A549 (cell line): ENCODE measurements at regions not wholly inside any gene's neighbourhood (a gene's known extent, or its start where the extent isn't known, plus 50 kb on each side); places are given as distances from the start of the nearest gene placed in this dataset.

ENCODE experiments used
- ATAC-seq, 2 experiments: fragments of 200-7000 bp in 1 of 2; fragments of >200 bp in 1 of 2; cut with Nextera tagmentation in 1 of 2; cut with Tn5 transposase in 1 of 2; 3 replicates each; pipeline versions ENCODE4 v1.8.0 to v1.9.1; 2018 to 2020; ENCODE audit warnings: mild to moderate bottlenecking in 1 of 2, moderate library complexity in 1 of 2
- CTCF ChIA-PET: fragments of 300-600 bp; sonication (Branson Sonifier 250); formaldehyde crosslinking; extraction: SDS; loops from one replicate; lab custom pipeline; 2021; ENCODE audit warnings: antibody characterized with exemption, inconsistent platforms; lab: Yijun Ruan, JAX
- POLR2A ChIA-PET: fragments of 350-600 bp; formaldehyde crosslinking; extraction: SDS; loops from one replicate; lab custom pipeline; 2021; ENCODE audit warnings: antibody characterized with exemption, inconsistent platforms; lab: Yijun Ruan, JAX
- DNase-seq, 2 experiments: peaks; one replicate each; pipeline versions ENCODE4 v3.0.0 to v3.0.0-alpha.2; 2011 to 2016; ENCODE audit warnings: low read depth in 1 of 2, low spot score in 1 of 2
- FAIRE-seq: peaks from 2 replicates; lab custom pipeline; 2011; peaks lifted over from hg19 to GRCh38; lab: Jason Lieb, UNC
- H3K27ac ChIP-seq, 2 experiments: fragments of >200 bp; sonication (Bioruptor Twin); formaldehyde crosslinking; 3 replicates each; pipeline ENCODE4 v1.5.1; 2016 to 2017
- H3K4me1 ChIP-seq: fragments of >200 bp; sonication (Bioruptor Twin); formaldehyde crosslinking; 3 replicates; pipeline ENCODE4 v1.6.1; 2016
- H3K4me2 ChIP-seq: fragments of >200 bp; sonication (Bioruptor Twin); formaldehyde crosslinking; 3 replicates; pipeline ENCODE4 v1.6.1; 2016
- H3K4me3 ChIP-seq: fragments of >200 bp; sonication (Bioruptor Twin); formaldehyde crosslinking; 3 replicates; pipeline ENCODE4 v1.5.1; 2016
- H3K9me3 ChIP-seq: fragments of >200 bp; sonication (Bioruptor Twin); formaldehyde crosslinking; 3 replicates; pipeline ENCODE4 v1.6.1; 2016
- ATOH8 ChIP-seq: fragments of 250-450 bp; sonication (Bioruptor Pico); IDR thresholded peaks from 2 replicates; pipeline ENCODE4 v1.5.0; 2020; ENCODE audit warnings: low read depth, mild to moderate bottlenecking, moderate library complexity
- BCL3 ChIP-seq: fragments of >200 bp; sonication (Bioruptor Twin); formaldehyde crosslinking; IDR thresholded peaks from 3 replicates; pipeline ENCODE4 v1.6.1; 2016
- BHLHE40 ChIP-seq: IDR thresholded peaks from 2 replicates; pipeline ENCODE4 v1.6.1; 2012; ENCODE audit warnings: low read depth, low read length, inconsistent platforms
- CHD4 ChIP-seq: fragments of 200-600 bp; sonication (generic); IDR thresholded peaks from 2 replicates; pipeline ENCODE4 v1.6.1; 2016; ENCODE audit warnings: antibody characterized with exemption, mild to moderate bottlenecking, borderline replicate concordance
- ESRRA ChIP-seq: fragments of 150-350 bp; IDR thresholded peaks from 2 replicates; pipeline ENCODE4 v1.6.1; 2014; ENCODE audit warnings: mild to moderate bottlenecking, low read length, borderline replicate concordance
- FOXS1 ChIP-seq: fragments of 250-450 bp; sonication (Bioruptor Pico); IDR thresholded peaks from 2 replicates; pipeline ENCODE4 v1.5.0; 2020; ENCODE audit warnings: mild to moderate bottlenecking, moderate library complexity
- HDAC2 ChIP-seq: fragments of 200-600 bp; sonication (generic); IDR thresholded peaks from 2 replicates; pipeline ENCODE4 v1.6.1; 2016
- HES2 ChIP-seq: fragments of >200 bp; sonication (Bioruptor Twin); formaldehyde crosslinking; IDR thresholded peaks from 2 replicates; pipeline ENCODE4 v1.6.1; 2016
- HEYL ChIP-seq: fragments of 250-450 bp; sonication (Bioruptor Pico); IDR thresholded peaks from 2 replicates; pipeline ENCODE4 v1.8.0; 2021; ENCODE audit warnings: mild to moderate bottlenecking, moderate library complexity
- HOXB13 ChIP-seq: fragments of 250-450 bp; sonication (Bioruptor Pico); IDR thresholded peaks from 2 replicates; pipeline ENCODE4 v1.5.0; 2020; ENCODE audit warnings: low read depth, mild to moderate bottlenecking, moderate library complexity
- HOXB5 ChIP-seq: fragments of 250-450 bp; sonication (Bioruptor Pico); IDR thresholded peaks from 2 replicates; pipeline ENCODE4 v1.5.0; 2020; ENCODE audit warnings: mild to moderate bottlenecking, moderate library complexity
- JUNB ChIP-seq: fragments of >200 bp; sonication (Bioruptor Twin); formaldehyde crosslinking; IDR thresholded peaks from 2 replicates; pipeline ENCODE4 v1.6.1; 2016
- KDM5A ChIP-seq: fragments of 200-600 bp; sonication (generic); IDR thresholded peaks from 2 replicates; pipeline ENCODE4 v1.6.1; 2016; ENCODE audit warnings: antibody characterized with exemption, mild to moderate bottlenecking
- MAFK ChIP-seq: fragments of 450-650 bp; IDR thresholded peaks from 2 replicates; pipeline ENCODE4 v1.6.1; 2014; ENCODE audit not compliant: partially characterized antibody
- MYC ChIP-seq: IDR thresholded peaks from 2 replicates; pipeline ENCODE4 v1.6.1; 2012; ENCODE audit warnings: mild to moderate bottlenecking, inconsistent platforms, low read length, improper control_type of control experiment, borderline replicate concordance
- POLR2A ChIP-seq: IDR thresholded peaks from 2 replicates; pipeline ENCODE4 v1.6.1; 2012; ENCODE audit warnings: mild to moderate bottlenecking, low read length
- POLR2AphosphoS2 ChIP-seq: conservative IDR thresholded peaks from 2 replicates; pipeline ENCODE4 v1.6.1; 2012; ENCODE audit warnings: low read length, improper control_type of control experiment, inconsistent platforms
- REST ChIP-seq: fragments of 200-600 bp; sonication (generic); IDR thresholded peaks from 2 replicates; pipeline ENCODE4 v1.6.1; 2016; ENCODE audit warnings: antibody characterized with exemption, mild to moderate bottlenecking, moderate library complexity
- RNF2 ChIP-seq: fragments of 200-600 bp; sonication (generic); IDR thresholded peaks from 2 replicates; pipeline ENCODE4 v1.6.1; 2016; ENCODE audit warnings: low read depth, mild to moderate bottlenecking, antibody characterized with exemption, moderate library complexity, borderline replicate concordance
- SMC3 ChIP-seq: fragments of >200 bp; sonication (Bioruptor Twin); formaldehyde crosslinking; IDR thresholded peaks from 3 replicates; pipeline ENCODE4 v1.6.1; 2018; ENCODE audit warnings: inconsistent platforms
- TP53 ChIP-seq: fragments of 250-450 bp; sonication (Bioruptor Pico); IDR thresholded peaks from 2 replicates; pipeline ENCODE4 v1.5.0; 2021; ENCODE audit warnings: mild to moderate bottlenecking, moderate library complexity
- USF2 ChIP-seq: fragments of 450-650 bp; IDR thresholded peaks from 2 replicates; pipeline ENCODE4 v1.6.1; 2014; ENCODE audit warnings: antibody characterized with exemption
- ZFP36 ChIP-seq: fragments of 450-650 bp; IDR thresholded peaks from 2 replicates; pipeline ENCODE4 v1.6.1; 2014; ENCODE audit warnings: borderline replicate concordance; ENCODE audit not compliant: partially characterized antibody
- WGBS: methylation state at CpG from one replicate; pipeline ENCODE4 v1.1.6; 2017; ENCODE audit errors: missing lambda C conversion rate; 5-methylcytosine and 5-hydroxymethylcytosine counted together

- TF ChIP-seq CHD4 (no peak), REST (no peak)
These were observed 1062.5 kb downstream of the ADGRL3 start (continued) for GRCh38 chr4:62262676-62263075.

- TF ChIP-seq ESRRA (no peak), USF2 (no peak), BHLHE40 (no peak), HES2 (no peak), ZFP36 (no peak), BCL3 (no peak), POLR2A (no peak)
- Histone ChIP-seq H3K9me3 (no peaks in the 10 kb centered on the region), H3K4me2 (no peak overlapping the region), H3K4me1 (no peaks in the 10 kb centered on the region), H3K4me3 (no peak overlapping the region), H3K27ac (no peak overlapping the region)
- ChIA-PET CTCF (no interaction called here), POLR2A (no interaction called here)
- DNase-seq (no peak), FAIRE-seq (no peak), ATAC-seq (no peak)
- WGBS: 3% methylated on average over 3 of the region's 3 CpGs
These were observed 1060.1 kb downstream of the ADGRL3 start for GRCh38 chr4:62260254-62260653.

- no peak for FAIRE-seq
- CTCF ChIA-PET: no interaction called here
- POLR2A ChIA-PET: no interaction called here
- TF ChIP-seq BCL3 (no peak), JUNB (no peak), CHD4 (no peak), HDAC2 (no peak), HOXB5 (CRISPR knock-in tag) (no peak), FOXS1 (CRISPR knock-in tag) (no peak), MAFK (no peak), ATOH8 (no peak), SMC3 (no peak), HOXB13 (CRISPR knock-in tag) (no peak), POLR2AphosphoS2 (no peak), RNF2 (no peak), MYC (no peak), POLR2A (no peak), HEYL (CRISPR knock-in tag) (no peak), TP53 (no peak), BHLHE40 (no peak), KDM5A (no peak)
- TF ChIP-seq, all 56 proteins: peak for 0
- no peak overlapping the region for H3K4me3 ChIP-seq
- DNase-seq (no peak), ATAC-seq (no peak)
- H3K9me3 ChIP-seq: no peaks in the 10 kb centered on the region
- H3K4me1 ChIP-seq: no peaks in the 10 kb centered on the region
- H3K4me2 ChIP-seq: no peak overlapping the region
- no peak overlapping the region for H3K27ac ChIP-seq
These were observed 1056.4 kb downstream of the ADGRL3 start for GRCh38 chr4:62256479-62256878.
